ENCODE measurements at regions not wholly inside any gene's neighbourhood (a gene's known extent, or its start where the extent isn't known, plus 50 kb on each side); places are given as distances from the start of the nearest gene placed in this dataset.

- 80 to 85% (median 84%) methylated on average over 5 of the region's 5 CpGs for WGBS, 4 donors
- intact Hi-C loops (cut with DNase I), result no loop called here
- TF ChIP-seq POLR2A (IDR thresholded peaks at IDR 0.05), result no peak
- TF ChIP-seq CTCF (IDR thresholded peaks at IDR 0.05), result no peak
- H3K4me1 ChIP-seq (replicated peaks in 1 of 2), result no peaks in the 10 kb centered on the region
- no peak overlapping the region for H3K27ac ChIP-seq
- H3K36me3 ChIP-seq (replicated peaks in 1 of 2), result no peaks in the 10 kb centered on the region
- H3K27me3 ChIP-seq, result no peaks in the 10 kb centered on the region
- no peaks in the 10 kb centered on the region for H3K9me3 ChIP-seq (replicated peaks in 1 of 3)
- no peak overlapping the region for H3K4me3 ChIP-seq
- DNase-seq, result no peak
Observed at GRCh38 chr14:85319101-85319500, 210.8 kb upstream of the FLRT2 start.

GRCh38 chr14:85319998-85320630 is 209.8 kb upstream of the FLRT2 start:
- TF ChIP-seq POLR2A (IDR thresholded peaks at IDR 0.05) (no peak), CTCF (IDR thresholded peaks at IDR 0.05) (no peak)
- 37 to 48% (median 47%) methylated on average over 6 of the region's 6 CpGs for WGBS, 4 donors
- Histone ChIP-seq H3K4me1 (replicated peaks in 1 of 2) (no peaks in the 10 kb centered on the region), H3K27me3 (no peaks in the 10 kb centered on the region), H3K27ac (no peak overlapping the region), H3K9me3 (replicated peaks in 1 of 3) (no peaks in the 10 kb centered on the region), H3K4me3 (no peak overlapping the region), H3K36me3 (replicated peaks in 1 of 2) (no peaks in the 10 kb centered on the region)
- DNase-seq, result no peak
- intact Hi-C loops (cut with DNase I), result no loop called here

GRCh38 chr14:85325134-85326017 is 204.6 kb upstream of the FLRT2 start:
- DNase-seq, result no peak
- WGBS, 4 donors, result 91 to 97% (median 93%) methylated on average over 3 of the region's 3 CpGs
- no peak for TF ChIP-seq CTCF (IDR thresholded peaks at IDR 0.05)
- no peak for TF ChIP-seq POLR2A (IDR thresholded peaks at IDR 0.05)
- H3K27ac ChIP-seq, result no peak overlapping the region
- H3K9me3 ChIP-seq (replicated peaks in 1 of 3), result no peaks in the 10 kb centered on the region
- H3K4me1 ChIP-seq (replicated peaks in 1 of 2), result no peaks in the 10 kb centered on the region
- intact Hi-C loops (cut with DNase I), result no loop called here
- H3K4me3 ChIP-seq, result no peak overlapping the region
- no peaks in the 10 kb centered on the region for H3K36me3 ChIP-seq (replicated peaks in 1 of 2)
- no peaks in the 10 kb centered on the region for H3K27me3 ChIP-seq

- 53 to 63% (median 58%) methylated on average over 1 of the region's 1 CpG for WGBS, 4 donors
- no peaks in the 10 kb centered on the region for H3K27me3 ChIP-seq
- intact Hi-C loops (cut with DNase I), result no loop called here
- DNase-seq, result no peak
- no peak overlapping the region for H3K27ac ChIP-seq
- TF ChIP-seq CTCF (IDR thresholded peaks at IDR 0.05) (no peak), POLR2A (IDR thresholded peaks at IDR 0.05) (no peak)
- no peaks in the 10 kb centered on the region for H3K4me1 ChIP-seq (replicated peaks in 1 of 2)
- H3K9me3 ChIP-seq (replicated peaks in 1 of 3), result no peaks in the 10 kb centered on the region
- no peak overlapping the region for H3K4me3 ChIP-seq
- no peaks in the 10 kb centered on the region for H3K36me3 ChIP-seq (replicated peaks in 1 of 2)
Observed at GRCh38 chr14:85332401-85332800, 197.5 kb upstream of the FLRT2 start.
